ENCODE measurements at regions not wholly inside any gene's neighbourhood (a gene's known extent, or its start where the extent isn't known, plus 50 kb on each side); places are given as distances from the start of the nearest gene placed in this dataset.

- H3K27ac ChIP-seq, result no peak overlapping the region
- TF ChIP-seq EZH2 (IDR thresholded peaks at IDR 0.05; ENCODE audit: borderline replicate concordance), result no peak
These were observed 177.1 kb downstream of the UACA start for GRCh38 chr15:70586241-70586640.

GRCh38 chr15:70585707-70586034 is 177.7 kb downstream of the UACA start:
- 73% methylated on average over 8 of the region's 10 CpGs for WGBS (ENCODE audit: low lambda C conversion rate, missing lambda C conversion rate)
- peak overlapping the region; percentile 92 for H3K4me2 ChIP-seq
- DNase-seq (ENCODE audit: low spot score), result no peak

More at GRCh38 chr15:70586241-70586640, 177.1 kb downstream of the UACA start:
- H3K4me1 ChIP-seq (ENCODE audit: insufficient read depth), result peaks cover 10% of the 10 kb centered on the region
- no peaks in the 10 kb centered on the region for H3K36me3 ChIP-seq (replicated peaks; ENCODE audit: insufficient read depth, low read depth)
- H3K79me2 ChIP-seq, result no peaks in the 10 kb centered on the region
- H2AFZ ChIP-seq, result no peak overlapping the region
- 97% methylated on average over 24 of the region's 24 CpGs for WGBS (ENCODE audit: low lambda C conversion rate, missing lambda C conversion rate)
- H3K4me2 ChIP-seq, result no peak overlapping the region
- no peaks in the 10 kb centered on the region for H3K9me3 ChIP-seq (ENCODE audit: low read depth)
- H4K20me1 ChIP-seq (ENCODE audit: insufficient read depth, poor library complexity, severe bottlenecking), result no peaks in the 10 kb centered on the region
- H3K4me3 ChIP-seq, result no peak overlapping the region
- H3K27me3 ChIP-seq, result no peaks in the 10 kb centered on the region
- H3K9me2 ChIP-seq (replicated peaks; ENCODE audit: insufficient read depth), result no peaks in the 10 kb centered on the region
- no peak for DNase-seq (ENCODE audit: low spot score)

DNA sequence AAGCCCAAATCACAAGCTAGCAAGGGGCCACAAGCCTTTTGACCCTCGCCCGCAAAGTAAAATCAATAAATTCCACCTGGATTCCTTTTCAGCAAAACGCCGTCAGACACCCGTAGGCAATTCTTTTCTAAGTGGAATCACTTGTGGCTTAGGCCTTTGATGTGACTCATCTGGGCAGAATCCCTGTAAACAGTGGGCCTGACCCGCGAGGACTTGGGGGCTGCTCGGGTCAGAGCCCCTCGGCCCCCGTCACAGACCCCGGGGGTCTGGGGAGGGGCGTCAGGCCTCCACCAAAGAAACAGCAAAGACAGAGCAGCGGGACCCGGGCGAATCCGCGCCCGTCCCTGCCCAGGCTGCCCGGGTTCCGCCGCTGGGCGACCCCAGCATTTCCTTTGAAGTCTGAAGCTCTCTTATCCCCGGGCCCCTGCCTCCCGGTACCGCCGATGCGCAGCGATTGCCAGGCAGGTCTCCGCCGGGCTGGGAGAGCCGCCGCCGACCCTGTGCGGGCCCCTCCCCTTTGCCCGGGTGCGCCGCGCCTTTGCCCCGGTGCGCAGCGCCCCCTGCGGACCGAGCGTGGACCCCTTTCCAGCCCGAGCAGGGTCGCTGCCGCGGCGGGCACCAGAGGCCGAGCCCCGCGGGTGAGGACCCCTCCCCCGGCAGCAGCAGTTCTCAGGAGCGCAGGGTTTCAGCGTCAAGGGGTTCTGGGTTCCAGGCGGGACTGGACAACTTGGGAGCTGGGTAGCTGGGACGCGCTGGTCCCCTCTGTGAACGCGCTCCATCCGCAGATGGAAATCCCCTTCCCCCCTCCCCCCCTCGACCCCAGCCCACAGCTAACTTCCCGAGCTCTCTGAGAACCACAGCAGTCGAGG is 178.3 kb downstream of the UACA start:
- TF ChIP-seq EZH2phosphoT487 (IDR thresholded peaks at IDR 0.05; ENCODE audit: low read depth, severe bottlenecking, unreplicated experiment) (no peak), CTCF (IDR thresholded peaks at IDR 0.05; ENCODE audit: poor library complexity) (peak; percentile 76), EZH2 (IDR thresholded peaks at IDR 0.05; ENCODE audit: borderline replicate concordance) (no peak)
- Histone ChIP-seq H4K20me1 (ENCODE audit: insufficient read depth, poor library complexity, severe bottlenecking) (no peaks in the 10 kb centered on the region), H2AFZ (peak overlapping the region; percentile 40), H3K9me2 (replicated peaks; ENCODE audit: insufficient read depth) (no peaks in the 10 kb centered on the region), H3K9me3 (ENCODE audit: low read depth) (no peaks in the 10 kb centered on the region), H3K27me3 (no peaks in the 10 kb centered on the region), H3K4me2 (peak overlapping the region; percentile 92), H3K4me3 (peak overlapping the region; percentile 24), H3K4me1 (ENCODE audit: insufficient read depth) (peaks cover 10% of the 10 kb centered on the region), H3K79me2 (no peaks in the 10 kb centered on the region), H3K27ac (peak overlapping the region; percentile 82), H3K36me3 (replicated peaks; ENCODE audit: insufficient read depth, low read depth) (no peaks in the 10 kb centered on the region)
- WGBS (ENCODE audit: low lambda C conversion rate, missing lambda C conversion rate), result 3% methylated on average over 50 of the region's 64 CpGs
- DNase-seq (ENCODE audit: low spot score), result peak; percentile 81

More at GRCh38 chr15:70585707-70586034, 177.7 kb downstream of the UACA start:
- TF ChIP-seq CTCF (IDR thresholded peaks at IDR 0.05; ENCODE audit: poor library complexity) (no peak), EZH2phosphoT487 (IDR thresholded peaks at IDR 0.05; ENCODE audit: low read depth, severe bottlenecking, unreplicated experiment) (no peak), EZH2 (IDR thresholded peaks at IDR 0.05; ENCODE audit: borderline replicate concordance) (no peak)
- no peak overlapping the region for H3K4me3 ChIP-seq
- no peaks in the 10 kb centered on the region for H3K9me2 ChIP-seq (replicated peaks; ENCODE audit: insufficient read depth)
- peaks cover 10% of the 10 kb centered on the region for H3K4me1 ChIP-seq (ENCODE audit: insufficient read depth)
- H3K9me3 ChIP-seq (ENCODE audit: low read depth), result no peaks in the 10 kb centered on the region
- H3K79me2 ChIP-seq, result no peaks in the 10 kb centered on the region
- no peaks in the 10 kb centered on the region for H4K20me1 ChIP-seq (ENCODE audit: insufficient read depth, poor library complexity, severe bottlenecking)
- no peaks in the 10 kb centered on the region for H3K36me3 ChIP-seq (replicated peaks; ENCODE audit: insufficient read depth, low read depth)
- H3K27ac ChIP-seq, result no peak overlapping the region
- H3K27me3 ChIP-seq, result no peaks in the 10 kb centered on the region
- H2AFZ ChIP-seq, result no peak overlapping the region

- 87% methylated on average over 4 of the region's 4 CpGs for WGBS (ENCODE audit: low lambda C conversion rate, missing lambda C conversion rate)
- H3K36me3 ChIP-seq (replicated peaks; ENCODE audit: insufficient read depth, low read depth), result no peaks in the 10 kb centered on the region
- H3K4me3 ChIP-seq, result no peak overlapping the region
- peak overlapping the region; percentile 92 for H3K4me2 ChIP-seq
- no peak overlapping the region for H2AFZ ChIP-seq
- H3K27ac ChIP-seq, result peak overlapping the region; percentile 82
- no peaks in the 10 kb centered on the region for H3K27me3 ChIP-seq
- H4K20me1 ChIP-seq (ENCODE audit: insufficient read depth, poor library complexity, severe bottlenecking), result no peaks in the 10 kb centered on the region
- no peaks in the 10 kb centered on the region for H3K9me3 ChIP-seq (ENCODE audit: low read depth)
- no peaks in the 10 kb centered on the region for H3K79me2 ChIP-seq
- H3K9me2 ChIP-seq (replicated peaks; ENCODE audit: insufficient read depth), result no peaks in the 10 kb centered on the region
- DNase-seq (ENCODE audit: low spot score), result no peak
- TF ChIP-seq CTCF (IDR thresholded peaks at IDR 0.05; ENCODE audit: poor library complexity) (no peak), EZH2phosphoT487 (IDR thresholded peaks at IDR 0.05; ENCODE audit: low read depth, severe bottlenecking, unreplicated experiment) (no peak), EZH2 (IDR thresholded peaks at IDR 0.05; ENCODE audit: borderline replicate concordance) (no peak)
- peaks cover 10% of the 10 kb centered on the region for H3K4me1 ChIP-seq (ENCODE audit: insufficient read depth)
These were observed 178.9 kb downstream of the UACA start for GRCh38 chr15:70584441-70584837.

Measured in hepatocyte (in vitro differentiated cells).